ENCODE measurements at regions not wholly inside any gene's neighbourhood (a gene's known extent, or its start where the extent isn't known, plus 50 kb on each side); places are given as distances from the start of the nearest gene placed in this dataset.

GRCh38 chr1:67525053-67525760 lies 95.0 kb upstream of the SERBP1 start:
- no peak for TF ChIP-seq CTCF (IDR thresholded peaks at IDR 0.05)
- TF ChIP-seq POLR2A (IDR thresholded peaks at IDR 0.05), result no peak
- TF ChIP-seq EP300 (IDR thresholded peaks at IDR 0.05), result no peak
